AG20443 (cell line): ENCODE measurements at regions not wholly inside any gene's neighbourhood (a gene's known extent, or its start where the extent isn't known, plus 50 kb on each side); places are given as distances from the start of the nearest gene placed in this dataset.
"Not testable (repeated sequence)": the region's sequence is repeated elsewhere in the genome, so short reads cannot be mapped to it uniquely, and the experiment has no call there.

Experiments used
- DNase-seq: peaks from one replicate; pipeline ENCODE4 v3.0.0; 2012; ENCODE audit warnings: low spot score, mixed read lengths

GRCh38 chr3:147153830-147154539 lies 252.4 kb downstream of the ZIC4 start:
- DNase-seq: no peak

- no peak for DNase-seq
These were observed 253.9 kb downstream of the ZIC4 start for GRCh38 chr3:147152476-147152875.

DNA sequence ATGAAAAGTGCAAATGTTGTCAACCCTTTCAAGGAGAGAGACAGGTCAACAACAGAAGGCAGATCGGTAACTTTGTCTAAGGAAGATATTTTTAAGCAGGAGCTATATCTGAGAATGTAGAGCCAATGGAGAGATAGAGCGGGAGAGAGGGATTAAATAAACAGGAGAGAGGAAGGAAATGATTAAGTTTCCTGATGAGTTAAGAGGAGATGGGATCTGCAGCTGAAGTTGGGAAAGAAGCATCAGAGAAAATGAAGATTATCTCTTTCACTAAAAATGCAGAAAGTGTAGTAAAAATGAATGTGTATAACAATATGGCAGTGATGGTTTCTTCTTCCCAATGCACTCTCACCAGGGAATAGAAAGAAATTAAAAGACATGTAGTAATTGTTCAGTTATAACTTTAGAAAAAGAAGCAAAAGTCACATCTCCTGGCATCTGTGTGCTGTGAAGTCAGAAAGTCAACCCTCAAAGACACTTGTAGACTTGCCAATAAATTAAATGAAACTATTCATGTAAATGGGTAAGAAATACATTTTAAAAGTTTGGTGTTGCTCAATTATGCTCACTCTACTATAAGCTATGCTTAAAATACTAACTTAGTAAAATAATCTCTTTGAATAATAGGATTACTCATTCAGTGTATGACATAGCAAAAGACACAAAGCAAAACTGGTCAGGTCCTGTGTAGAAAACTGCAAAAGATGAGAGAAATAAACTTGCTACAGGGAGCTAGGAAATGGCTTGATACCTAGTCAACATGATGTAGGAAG lies 264.6 kb downstream of the ZIC4 start:
- DNase-seq: no peak

DNA sequence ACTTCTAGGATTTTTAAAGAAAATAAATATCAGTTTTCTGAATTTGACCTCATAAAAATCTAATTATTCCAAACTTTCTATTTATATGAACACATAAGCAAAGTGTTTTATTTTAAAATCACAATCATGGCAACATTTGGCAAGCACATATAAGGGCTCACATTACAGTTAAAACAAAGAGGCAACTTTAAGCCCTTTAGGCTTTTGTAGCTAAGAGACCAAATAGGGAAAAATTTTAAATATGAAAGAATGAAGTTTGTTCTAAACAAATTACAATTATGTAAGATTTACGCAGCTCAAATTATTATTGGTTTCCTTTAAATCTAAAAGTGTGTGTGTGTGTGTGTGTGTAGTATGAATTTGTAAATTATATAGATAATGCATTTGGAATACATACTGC lies 267.0 kb downstream of the ZIC4 start:
- DNase-seq: no peak

GRCh38 chr3:147132168-147132567 lies 274.2 kb downstream of the ZIC4 start:
- DNase-seq: no peak

DNA sequence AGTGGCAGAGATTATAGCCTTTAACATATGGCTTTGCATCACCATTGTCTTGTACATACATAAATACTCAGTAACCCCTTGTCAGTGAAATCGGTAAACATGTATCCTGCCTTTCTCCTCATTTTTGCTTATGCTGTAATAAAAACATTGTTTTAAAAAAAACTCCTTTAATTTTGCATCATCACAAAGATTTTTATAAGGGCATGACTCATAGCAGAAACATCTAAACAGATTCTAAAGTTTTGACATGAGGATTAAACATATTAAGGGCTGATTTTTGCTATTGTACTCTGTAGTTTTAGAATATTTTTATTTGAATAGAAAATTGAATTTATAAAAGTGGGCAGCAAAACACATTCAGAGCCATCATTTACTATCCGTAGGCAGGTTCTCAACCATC lies 275.9 kb downstream of the ZIC4 start:
- DNase-seq: peak; percentile 40

DNA sequence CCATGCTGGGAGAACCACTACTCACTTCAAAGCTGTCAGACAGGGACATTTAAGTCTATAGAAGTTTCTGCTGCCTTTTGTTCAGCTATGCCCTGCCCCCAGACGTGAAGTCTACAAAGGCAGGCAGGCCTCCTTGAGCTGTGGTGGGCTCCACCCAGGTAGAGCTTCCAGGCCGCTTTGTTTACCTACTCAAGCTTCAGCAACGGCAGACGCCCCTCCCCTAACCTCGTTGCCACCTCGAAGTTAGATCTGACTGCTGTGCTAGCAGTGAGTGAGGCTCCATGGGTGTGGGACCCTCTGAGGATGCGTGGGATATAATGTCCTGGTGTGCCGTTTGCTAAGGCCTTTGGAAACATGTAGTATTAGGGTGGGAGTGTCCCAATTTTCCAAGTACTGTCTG lies 276.7 kb downstream of the ZIC4 start:
- no peak for DNase-seq

DNA sequence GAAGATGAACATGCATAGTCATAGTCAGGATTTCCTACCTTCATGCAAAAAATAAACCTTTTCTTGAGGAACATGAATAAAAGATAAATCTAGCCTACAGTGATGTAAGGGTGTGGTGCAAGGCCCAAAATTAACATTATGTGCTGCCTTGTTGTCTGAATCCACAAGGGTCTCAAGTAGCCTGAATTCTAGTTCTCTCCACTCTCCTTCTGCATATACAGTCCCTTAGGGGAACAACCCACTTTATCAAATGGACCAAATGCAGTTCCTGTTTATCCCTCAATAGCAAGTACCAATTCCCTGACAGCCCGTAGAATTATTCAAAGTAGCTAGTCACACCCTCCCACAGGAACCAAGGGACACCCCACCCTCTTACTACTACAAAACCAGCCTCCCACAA lies 284.0 kb downstream of the ZIC4 start:
- DNase-seq: no peak

DNA sequence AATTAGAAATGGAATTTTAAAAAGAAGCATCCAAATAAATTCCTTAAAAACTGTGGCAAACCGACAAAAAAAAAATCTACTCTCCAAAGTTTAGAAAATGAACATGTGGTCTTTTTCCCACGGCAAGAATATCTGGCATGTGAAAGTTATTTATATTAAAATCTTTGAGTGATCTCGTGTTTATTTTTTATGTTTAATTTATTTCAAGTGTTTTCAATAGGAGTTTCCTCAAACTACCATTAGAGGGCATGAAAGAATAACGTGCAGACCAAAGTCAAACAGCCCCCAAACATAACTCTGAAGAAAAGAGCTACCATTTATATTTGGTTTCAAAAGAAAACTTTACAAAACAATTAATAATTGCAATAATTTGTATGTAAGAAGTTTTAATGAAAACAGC lies 286.4 kb downstream of the ZIC4 start:
- peak; percentile 41 for DNase-seq

DNA sequence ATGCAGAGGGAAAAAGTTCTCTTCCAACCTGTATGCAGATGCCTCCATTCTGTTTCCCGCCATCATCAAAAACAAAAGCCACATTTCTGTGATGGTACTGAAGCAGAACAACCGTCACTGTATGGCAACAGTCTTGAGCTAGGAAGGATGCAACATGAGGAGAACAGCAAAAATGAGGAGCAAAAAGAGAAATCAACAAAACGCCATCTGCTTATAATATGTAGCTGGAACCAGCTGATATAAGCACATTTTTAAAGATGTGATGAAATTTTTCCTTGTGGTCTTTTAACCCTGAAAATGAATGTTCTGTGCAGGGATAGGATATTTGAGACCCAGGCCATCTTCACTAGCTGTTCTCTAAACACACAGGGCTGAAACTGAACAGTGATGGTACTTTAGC lies 287.0 kb downstream of the ZIC4 start:
- DNase-seq: no peak

GRCh38 chr3:147118611-147119010 lies 287.7 kb downstream of the ZIC4 start:
- DNase-seq: no peak

GRCh38 chr3:147117631-147118030 lies 288.7 kb downstream of the ZIC4 start:
- no peak for DNase-seq

GRCh38 chr3:147113293-147114044 lies 292.9 kb downstream of the ZIC4 start:
- DNase-seq: peak; percentile 40

DNA sequence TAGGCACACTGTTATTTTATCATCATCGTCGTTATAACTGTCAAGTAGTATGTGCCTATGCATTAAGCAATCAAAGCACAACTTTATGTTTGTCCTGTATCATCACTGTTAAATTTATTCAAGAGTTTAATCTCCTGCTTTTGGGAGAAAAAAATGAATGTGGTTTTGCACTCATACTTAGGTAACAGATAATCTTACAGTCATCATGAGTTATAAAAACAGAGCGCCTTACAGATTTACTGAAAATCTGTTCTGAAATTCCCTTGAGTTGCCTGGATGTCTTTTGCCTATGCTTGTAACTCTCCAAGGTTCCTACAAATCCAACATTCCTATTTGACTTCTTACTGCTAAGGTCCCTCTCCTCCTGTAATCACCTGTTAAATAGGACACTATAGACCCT lies 307.3 kb downstream of the ZIC4 start:
- no peak for DNase-seq

DNA sequence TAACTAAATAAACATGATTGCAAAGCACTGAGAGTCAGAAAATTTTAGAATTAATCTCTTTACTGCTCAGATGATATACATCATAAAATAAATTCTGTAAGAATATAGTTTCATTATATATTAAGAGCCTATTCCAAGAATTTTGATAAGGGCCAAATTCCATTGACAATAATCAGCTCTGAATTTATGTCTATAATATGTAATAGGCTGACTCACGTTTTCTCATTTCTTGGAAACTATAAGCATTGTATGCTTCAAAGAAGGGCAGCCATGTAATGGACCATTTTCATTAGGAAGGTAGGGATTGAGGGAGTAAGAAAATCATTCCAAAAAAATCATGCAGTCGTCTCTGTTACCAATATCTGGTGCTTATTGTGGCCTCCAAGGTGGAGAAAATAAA lies 315.9 kb downstream of the ZIC4 start:
- no peak for DNase-seq

DNA sequence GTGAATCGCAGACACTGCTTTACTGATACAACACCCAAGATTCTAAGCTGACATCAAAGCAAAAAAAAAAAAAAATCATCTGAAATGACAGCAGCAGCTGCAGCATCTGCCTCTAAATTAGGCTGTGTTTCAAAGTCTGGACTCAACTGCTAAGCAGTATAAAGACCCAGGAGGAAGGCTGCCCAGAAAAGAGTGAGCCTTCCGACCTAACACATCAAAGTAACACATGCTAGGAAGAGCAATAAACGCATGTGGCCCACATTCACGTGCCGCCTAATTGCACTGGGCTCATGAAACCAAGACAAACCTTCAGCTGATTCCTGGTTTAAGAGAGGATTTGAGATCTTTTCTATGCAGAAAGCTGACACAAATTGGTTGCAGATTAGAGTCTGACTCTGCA lies 317.1 kb downstream of the ZIC4 start:
- DNase-seq: no peak

DNA sequence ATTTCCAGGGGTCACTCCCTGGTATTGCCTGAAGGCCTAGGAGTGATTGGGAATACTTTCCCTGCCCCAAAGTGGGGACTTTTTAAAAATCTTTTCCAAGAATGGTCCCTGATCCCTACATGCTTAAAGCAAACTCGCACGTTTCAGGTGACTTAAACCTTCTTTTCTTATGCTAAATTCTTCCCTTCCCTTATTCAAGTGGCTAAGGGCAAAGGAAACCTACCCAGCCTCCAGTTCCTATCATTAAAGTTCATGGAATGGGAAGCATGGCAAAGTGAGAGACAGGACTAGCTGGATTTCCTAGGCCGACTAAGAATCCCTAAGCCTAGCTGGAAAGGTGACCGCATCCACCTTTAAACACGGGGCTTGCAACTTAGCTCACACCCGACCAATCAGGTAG lies 346.8 kb downstream of the ZIC4 start:
- not testable (repeated sequence) for DNase-seq

- no peak for DNase-seq
These were observed 356.5 kb downstream of the ZIC4 start for GRCh38 chr3:147049821-147050220.

DNA sequence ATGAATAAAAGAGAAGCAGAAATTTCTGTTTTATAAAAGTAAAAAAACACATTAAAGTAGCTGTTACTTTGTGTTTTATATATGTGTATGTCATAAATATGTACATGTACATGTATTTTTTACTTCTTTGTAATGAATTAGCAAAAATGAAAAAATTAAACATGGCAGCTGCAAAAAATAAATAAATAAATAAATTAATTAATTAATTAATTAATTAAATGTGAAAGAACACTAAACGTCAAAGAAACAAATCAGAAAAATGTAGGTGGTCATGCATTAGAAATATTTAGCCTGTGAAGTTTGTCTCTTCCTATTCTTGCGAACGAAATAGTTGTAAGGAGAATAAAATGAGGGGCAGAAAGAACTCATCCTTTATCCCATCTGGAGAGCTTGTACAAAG lies 357.0 kb downstream of the ZIC4 start:
- no peak for DNase-seq

- no peak for DNase-seq
These were observed 359.4 kb downstream of the ZIC4 start for GRCh38 chr3:147046916-147047315.

DNA sequence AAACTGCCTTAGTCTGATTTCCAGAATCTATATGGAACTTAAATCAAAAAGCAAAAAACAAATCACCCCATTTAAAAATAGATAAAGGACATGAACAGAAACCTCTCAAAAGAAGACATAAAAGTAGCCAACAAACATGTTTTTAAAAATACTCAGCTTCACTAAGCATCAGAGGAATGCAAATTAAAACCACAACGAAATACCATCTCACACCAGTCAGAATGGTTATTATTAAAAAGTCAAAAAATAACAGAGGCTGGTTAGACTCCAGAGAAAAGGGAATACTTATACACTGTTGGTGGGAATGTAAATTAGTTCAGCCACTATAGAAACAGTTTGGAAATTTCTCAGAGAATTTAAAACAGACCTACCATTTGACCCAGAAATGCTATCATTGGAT lies 367.9 kb downstream of the ZIC4 start:
- DNase-seq: no peak

- DNase-seq: no peak
These were observed 372.0 kb downstream of the ZIC4 start for GRCh38 chr3:147034359-147034758.

DNA sequence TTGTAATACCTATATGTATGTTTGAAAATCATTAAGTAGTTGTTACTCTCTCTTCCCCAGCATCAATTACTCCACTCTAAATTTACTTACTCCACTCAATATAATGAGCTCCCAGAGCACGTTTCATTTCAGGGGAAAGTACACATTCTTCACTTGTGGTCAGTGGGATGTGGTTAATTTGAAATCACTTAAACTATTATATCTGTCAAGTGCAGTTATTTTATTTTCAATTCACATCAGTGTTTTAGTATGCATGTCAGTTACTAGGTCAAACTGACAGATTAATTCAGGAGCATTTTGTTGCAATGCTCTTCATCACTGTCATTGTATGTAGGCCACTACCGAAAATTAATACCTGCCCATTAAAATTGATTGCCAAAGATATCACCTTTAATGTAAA lies 376.1 kb downstream of the ZIC4 start:
- DNase-seq: no peak
